Suprapubic skin (tissue), 4 donors: ENCODE measurements at regions not wholly inside any gene's neighbourhood (a gene's known extent, or its start where the extent isn't known, plus 50 kb on each side); places are given as distances from the start of the nearest gene placed in this dataset.

ENCODE experiments used
- DNase-seq, 2 donors: peaks; one replicate each; pipeline ENCODE4 v3.0.0-alpha.2; 2019; ENCODE audit warnings: low spot score in 2 of 2
- H3K27ac ChIP-seq: fragments of 200-600 bp; sonication (generic); one replicate; pipeline ENCODE4 v1.5.1; 2019
- H3K27me3 ChIP-seq: fragments of 200-600 bp; sonication (generic); one replicate; pipeline ENCODE4 v1.5.1; 2019
- H3K36me3 ChIP-seq: fragments of 200-600 bp; sonication (generic); one replicate; pipeline ENCODE4 v1.5.1; 2019
- H3K4me1 ChIP-seq: fragments of 200-600 bp; sonication (generic); one replicate; pipeline ENCODE4 v1.5.1; 2019
- H3K4me3 ChIP-seq: fragments of 200-600 bp; sonication (generic); one replicate; pipeline ENCODE4 v1.5.1; 2019; ENCODE audit warnings: mild to moderate bottlenecking
- H3K9me3 ChIP-seq: fragments of 200-600 bp; sonication (generic); one replicate; pipeline ENCODE4 v1.5.1; 2019
- CTCF ChIP-seq, 2 donors: fragments of 200-600 bp in 1 of 2; fragments of 450-650 bp in 1 of 2; sonication (generic) in 1 of 2; IDR thresholded peaks; one replicate each; pipeline ENCODE4 v1.5.1; 2016 to 2019; ENCODE audit warnings: antibody characterized with exemption in 2 of 2, mild to moderate bottlenecking in 1 of 2, moderate library complexity in 1 of 2
- EP300 ChIP-seq: sonication (generic); formaldehyde crosslinking; IDR thresholded peaks from one replicate; pipeline ENCODE4 v1.6.1; 2017; ENCODE audit warnings: antibody characterized with exemption
- POLR2A ChIP-seq, 2 donors: fragments of 450-650 bp; IDR thresholded peaks; one replicate each; pipeline ENCODE4 v1.6.1; 2017; ENCODE audit warnings: antibody characterized with exemption in 2 of 2, mild to moderate bottlenecking in 2 of 2, moderate library complexity in 2 of 2
- POLR2AphosphoS5 ChIP-seq, 3 donors: sonication (generic); formaldehyde crosslinking; IDR thresholded peaks; one replicate each; pipeline ENCODE4 v1.6.1; 2017; ENCODE audit warnings: antibody characterized with exemption in 3 of 3
- whole genome bisulfite sequencing: methylation state at CpG from one replicate; pipeline ENCODE4 v1.1.5; 2018; 5-methylcytosine and 5-hydroxymethylcytosine counted together

- Histone ChIP-seq H3K27ac (no peak overlapping the region), H3K27me3 (peaks cover 47% of the 10 kb centered on the region), H3K4me3 (no peak overlapping the region), H3K4me1 (peaks cover 8% of the 10 kb centered on the region), H3K36me3 (no peaks in the 10 kb centered on the region), H3K9me3 (no peaks in the 10 kb centered on the region)
- no peak for DNase-seq
- TF ChIP-seq POLR2AphosphoS5 (IDR thresholded peaks at IDR 0.05) (no peak), POLR2A (IDR thresholded peaks at IDR 0.05) (no peak), CTCF (IDR thresholded peaks at IDR 0.05) (no peak), EP300 (no peak)
- WGBS = 58% methylated on average over 9 of the region's 10 CpGs
These were observed 71.5 kb upstream of the SDK2 start for GRCh38 chr17:73715769-73716168.

- Histone ChIP-seq H3K4me3 (no peak overlapping the region), H3K4me1 (peaks cover 8% of the 10 kb centered on the region), H3K36me3 (no peaks in the 10 kb centered on the region), H3K9me3 (no peaks in the 10 kb centered on the region), H3K27ac (no peak overlapping the region), H3K27me3 (peaks cover 41% of the 10 kb centered on the region)
- no peak for DNase-seq
- TF ChIP-seq CTCF (IDR thresholded peaks at IDR 0.05) = no peak
- TF ChIP-seq EP300 = no peak
- no peak for TF ChIP-seq POLR2A (IDR thresholded peaks at IDR 0.05)
- no peak for TF ChIP-seq POLR2AphosphoS5 (IDR thresholded peaks at IDR 0.05)
- 77% methylated on average over 5 of the region's 5 CpGs for WGBS
These were observed 73.4 kb upstream of the SDK2 start for GRCh38 chr17:73717690-73718089.

- Histone ChIP-seq H3K27ac (no peak overlapping the region), H3K9me3 (no peaks in the 10 kb centered on the region), H3K4me3 (no peak overlapping the region), H3K36me3 (no peaks in the 10 kb centered on the region), H3K4me1 (peaks cover 8% of the 10 kb centered on the region), H3K27me3 (peaks cover 34% of the 10 kb centered on the region)
- DNase-seq = no peak
- TF ChIP-seq CTCF (IDR thresholded peaks at IDR 0.05) (no peak), POLR2A (IDR thresholded peaks at IDR 0.05) (no peak), EP300 (no peak), POLR2AphosphoS5 (IDR thresholded peaks at IDR 0.05) (no peak)
These were observed 74.1 kb upstream of the SDK2 start for GRCh38 chr17:73718362-73718761.

- TF ChIP-seq EP300 (no peak), CTCF (IDR thresholded peaks at IDR 0.05) (no peak), POLR2A (IDR thresholded peaks at IDR 0.05) (no peak), POLR2AphosphoS5 (IDR thresholded peaks at IDR 0.05) (no peak)
- Histone ChIP-seq H3K4me3 (no peak overlapping the region), H3K27ac (no peak overlapping the region), H3K9me3 (no peaks in the 10 kb centered on the region), H3K4me1 (peaks cover 8% of the 10 kb centered on the region), H3K36me3 (no peaks in the 10 kb centered on the region), H3K27me3 (peaks cover 31% of the 10 kb centered on the region)
- WGBS = 74% methylated on average over 9 of the region's 9 CpGs
- no peak for DNase-seq
These were observed 74.7 kb upstream of the SDK2 start for GRCh38 chr17:73718912-73719311.

- peaks cover 8% of the 10 kb centered on the region for H3K4me1 ChIP-seq
- TF ChIP-seq CTCF (IDR thresholded peaks at IDR 0.05) (no peak), POLR2A (IDR thresholded peaks at IDR 0.05) (no peak), EP300 (no peak), POLR2AphosphoS5 (IDR thresholded peaks at IDR 0.05) (no peak)
- no peak overlapping the region for H3K4me3 ChIP-seq
- H3K27me3 ChIP-seq = peaks cover 36% of the 10 kb centered on the region
- DNase-seq = no peak
- H3K36me3 ChIP-seq = no peaks in the 10 kb centered on the region
- no peak overlapping the region for H3K27ac ChIP-seq
- WGBS = 80% methylated on average over 1 of the region's 16 CpGs
- H3K9me3 ChIP-seq = no peaks in the 10 kb centered on the region
These were observed 75.4 kb upstream of the SDK2 start for GRCh38 chr17:73719588-73720071.
